ENCODE measurements at regions not wholly inside any gene's neighbourhood (a gene's known extent, or its start where the extent isn't known, plus 50 kb on each side); places are given as distances from the start of the nearest gene placed in this dataset.

DNA sequence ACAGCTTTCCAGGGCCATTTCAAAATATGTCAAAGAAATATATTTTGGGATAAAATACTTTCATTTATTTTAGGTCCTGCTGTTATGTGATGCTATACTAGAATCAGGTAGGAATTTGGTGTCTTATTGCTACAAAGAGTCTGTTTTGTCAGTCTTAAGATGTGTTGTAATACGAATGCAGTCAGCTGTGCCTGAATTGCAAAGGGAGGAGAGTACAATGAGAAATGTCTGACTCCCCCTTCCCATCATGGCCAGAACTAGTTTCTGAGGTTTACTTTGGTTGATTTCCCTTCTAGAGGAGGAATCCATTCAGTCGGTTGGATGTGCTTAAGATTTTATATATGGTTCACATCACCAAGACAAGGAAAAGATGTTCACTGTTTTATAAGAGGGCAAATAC lies 75.7 kb upstream of the TNFSF18 start:
- TF ChIP-seq, protein P1, sequence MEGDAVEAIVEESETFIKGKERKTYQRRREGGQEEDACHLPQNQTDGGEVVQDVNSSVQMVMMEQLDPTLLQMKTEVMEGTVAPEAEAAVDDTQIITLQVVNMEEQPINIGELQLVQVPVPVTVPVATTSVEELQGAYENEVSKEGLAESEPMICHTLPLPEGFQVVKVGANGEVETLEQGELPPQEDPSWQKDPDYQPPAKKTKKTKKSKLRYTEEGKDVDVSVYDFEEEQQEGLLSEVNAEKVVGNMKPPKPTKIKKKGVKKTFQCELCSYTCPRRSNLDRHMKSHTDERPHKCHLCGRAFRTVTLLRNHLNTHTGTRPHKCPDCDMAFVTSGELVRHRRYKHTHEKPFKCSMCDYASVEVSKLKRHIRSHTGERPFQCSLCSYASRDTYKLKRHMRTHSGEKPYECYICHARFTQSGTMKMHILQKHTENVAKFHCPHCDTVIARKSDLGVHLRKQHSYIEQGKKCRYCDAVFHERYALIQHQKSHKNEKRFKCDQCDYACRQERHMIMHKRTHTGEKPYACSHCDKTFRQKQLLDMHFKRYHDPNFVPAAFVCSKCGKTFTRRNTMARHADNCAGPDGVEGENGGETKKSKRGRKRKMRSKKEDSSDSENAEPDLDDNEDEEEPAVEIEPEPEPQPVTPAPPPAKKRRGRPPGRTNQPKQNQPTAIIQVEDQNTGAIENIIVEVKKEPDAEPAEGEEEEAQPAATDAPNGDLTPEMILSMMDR (IDR thresholded peaks at IDR 0.05; ENCODE audit: low read length) = no peak
- no peak for TF ChIP-seq EZH2 (IDR thresholded peaks at IDR 0.05; ENCODE audit: borderline replicate concordance, low read length)

Data from OCI-LY1 (cell line).